Activated T-cell treated with anti-CD3 and anti-CD28 coated beads, Interleukin-2, amount 50 U/mL, for 4 hours (primary cell): ENCODE measurements at regions not wholly inside any gene's neighbourhood (a gene's known extent, or its start where the extent isn't known, plus 50 kb on each side); places are given as distances from the start of the nearest gene placed in this dataset.
"Not testable (repeated sequence)": the region's sequence is repeated elsewhere in the genome, so short reads cannot be mapped to it uniquely, and the experiment has no call there.

Experiments used
- ATAC-seq, 2 donors: fragments of 200-7000 bp; cut with Tn5 transposase; one replicate each; pipeline ENCODE4 v1.10.0; 2021
- DNase-seq: peaks from one replicate; pipeline ENCODE4 v3.0.0-alpha.2; 2020
- H3K27me3 Mint-ChIP-seq: one replicate; pipeline ENCODE4 v1.8.0; 2021; ENCODE audit warnings: low read depth, mixed read lengths
- H3K36me3 Mint-ChIP-seq: one replicate; pipeline ENCODE4 v1.8.0; 2022; ENCODE audit warnings: mixed read lengths; ENCODE audit not compliant: insufficient read depth
- H3K4me1 Mint-ChIP-seq: one replicate; pipeline ENCODE4 v1.8.0; 2021; ENCODE audit warnings: low read depth, mixed read lengths
- H3K4me3 Mint-ChIP-seq: one replicate; pipeline ENCODE4 v1.8.0; 2021; ENCODE audit warnings: mild to moderate bottlenecking, moderate library complexity, mixed read lengths
- H3K9me3 Mint-ChIP-seq: one replicate; pipeline ENCODE4 v1.8.0; 2021; ENCODE audit warnings: mixed read lengths

GRCh38 chr18:76708722-76709353 is 113.5 kb upstream of the ZNF236 start:
- DNase-seq = no peak

GRCh38 chr18:76708071-76708721 is 114.2 kb upstream of the ZNF236 start:
- DNase-seq (no peak), ATAC-seq (no peak)
- Mint-ChIP-seq H3K36me3 (no peaks in the 10 kb centered on the region), H3K4me3 (no peak overlapping the region), H3K9me3 (no peaks in the 10 kb centered on the region), H3K27me3 (peaks cover 3% of the 10 kb centered on the region), H3K4me1 (peaks cover 3% of the 10 kb centered on the region)

More at GRCh38 chr18:76708722-76709353, 113.5 kb upstream of the ZNF236 start:
- Mint-ChIP-seq H3K36me3 (no peaks in the 10 kb centered on the region), H3K9me3 (no peaks in the 10 kb centered on the region), H3K27me3 (peaks cover 3% of the 10 kb centered on the region), H3K4me3 (no peak overlapping the region), H3K4me1 (peaks cover 3% of the 10 kb centered on the region)
- ATAC-seq = no peak

DNA sequence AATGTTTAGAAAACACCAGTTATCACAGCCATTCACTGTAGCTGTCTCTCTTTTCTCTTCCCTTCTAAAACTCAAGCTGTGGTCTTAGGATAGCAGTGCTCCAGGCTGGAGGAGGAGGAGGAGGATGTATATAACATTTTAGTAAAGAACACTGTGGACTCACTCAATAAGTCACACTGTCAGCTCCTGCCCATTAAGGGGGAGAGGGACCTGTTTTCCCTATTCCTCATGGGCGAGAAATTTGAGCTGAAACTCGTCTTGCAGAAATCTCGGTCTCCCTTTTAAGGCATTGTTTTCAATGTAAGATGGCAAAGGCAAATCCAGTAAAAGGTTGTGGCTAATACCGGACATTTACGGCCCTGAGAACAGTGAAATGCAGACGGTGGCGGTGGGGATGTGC is 114.8 kb upstream of the ZNF236 start:
- no peaks in the 10 kb centered on the region for H3K9me3 Mint-ChIP-seq
- peaks cover 3% of the 10 kb centered on the region for H3K27me3 Mint-ChIP-seq
- no peak for ATAC-seq
- DNase-seq = no peak
- peaks cover 3% of the 10 kb centered on the region for H3K4me1 Mint-ChIP-seq
- H3K36me3 Mint-ChIP-seq = no peaks in the 10 kb centered on the region
- H3K4me3 Mint-ChIP-seq = no peak overlapping the region

DNA sequence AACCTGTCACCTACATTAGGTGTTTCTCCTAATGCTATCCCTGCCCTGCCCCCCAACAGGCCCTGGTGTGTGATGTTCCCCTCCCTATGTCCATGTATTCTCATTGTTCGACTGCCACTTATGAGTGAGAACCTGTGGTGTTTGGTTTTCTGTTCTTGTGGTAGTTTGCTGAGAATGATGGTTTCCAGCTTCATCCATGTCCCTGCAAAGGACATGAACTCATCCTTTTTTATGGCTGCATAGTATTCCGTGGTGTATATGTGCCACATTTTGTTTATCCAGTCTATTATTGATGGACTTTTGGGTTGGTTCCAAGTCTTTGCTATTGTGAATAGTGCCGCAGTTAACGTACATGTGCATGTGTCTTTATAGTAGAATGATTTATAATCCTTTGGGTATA is 117.8 kb upstream of the ZNF236 start:
- not testable (repeated sequence) for ATAC-seq, H3K4me1 Mint-ChIP-seq, DNase-seq, H3K36me3 Mint-ChIP-seq, H3K4me3 Mint-ChIP-seq, H3K9me3 Mint-ChIP-seq
- peaks cover 13% of the 10 kb centered on the region for H3K27me3 Mint-ChIP-seq

- Mint-ChIP-seq H3K4me3 (no peak overlapping the region), H3K36me3 (no peaks in the 10 kb centered on the region), H3K9me3 (no peaks in the 10 kb centered on the region), H3K4me1 (no peaks in the 10 kb centered on the region), H3K27me3 (peaks cover 41% of the 10 kb centered on the region)
- DNase-seq (no peak), ATAC-seq (no peak)
Observed at GRCh38 chr18:76699923-76700322, 122.4 kb upstream of the ZNF236 start.

- Mint-ChIP-seq H3K27me3 (peaks cover 44% of the 10 kb centered on the region), H3K36me3 (no peaks in the 10 kb centered on the region), H3K4me1 (no peaks in the 10 kb centered on the region), H3K4me3 (no peak overlapping the region), H3K9me3 (no peaks in the 10 kb centered on the region)
- ATAC-seq (no peak), DNase-seq (no peak)
Observed at GRCh38 chr18:76697441-76697901, 124.9 kb upstream of the ZNF236 start.

DNA sequence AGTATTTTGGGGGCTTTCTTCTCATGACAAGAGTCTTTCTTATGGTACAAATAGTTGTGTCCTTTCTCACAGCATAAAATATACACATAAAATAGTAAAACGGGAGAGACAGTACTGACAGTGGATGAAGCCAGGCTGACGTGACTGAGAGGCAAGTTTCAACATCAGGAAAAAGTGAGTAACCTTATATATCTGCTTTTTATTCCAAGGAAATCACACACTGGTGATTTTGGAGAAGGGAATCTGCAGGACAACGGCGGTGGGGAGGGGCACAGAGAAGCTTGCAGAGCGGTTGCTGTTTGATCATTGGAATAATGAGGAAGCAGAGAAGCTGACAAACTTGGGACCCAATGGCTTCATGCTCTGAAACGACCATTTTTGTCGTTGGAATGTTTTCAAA is 130.6 kb upstream of the ZNF236 start:
- peaks cover 4% of the 10 kb centered on the region for H3K4me1 Mint-ChIP-seq
- no peak for ATAC-seq
- no peaks in the 10 kb centered on the region for H3K36me3 Mint-ChIP-seq
- no peak for DNase-seq
- no peaks in the 10 kb centered on the region for H3K9me3 Mint-ChIP-seq
- H3K27me3 Mint-ChIP-seq = peaks cover 42% of the 10 kb centered on the region
- no peak overlapping the region for H3K4me3 Mint-ChIP-seq

GRCh38 chr18:76689646-76690264 is 132.6 kb upstream of the ZNF236 start:
- Mint-ChIP-seq H3K36me3 (no peaks in the 10 kb centered on the region), H3K4me3 (no peak overlapping the region), H3K27me3 (peaks cover 40% of the 10 kb centered on the region), H3K9me3 (no peaks in the 10 kb centered on the region), H3K4me1 (peaks cover 7% of the 10 kb centered on the region)
- ATAC-seq = no peak
- no peak for DNase-seq

DNA sequence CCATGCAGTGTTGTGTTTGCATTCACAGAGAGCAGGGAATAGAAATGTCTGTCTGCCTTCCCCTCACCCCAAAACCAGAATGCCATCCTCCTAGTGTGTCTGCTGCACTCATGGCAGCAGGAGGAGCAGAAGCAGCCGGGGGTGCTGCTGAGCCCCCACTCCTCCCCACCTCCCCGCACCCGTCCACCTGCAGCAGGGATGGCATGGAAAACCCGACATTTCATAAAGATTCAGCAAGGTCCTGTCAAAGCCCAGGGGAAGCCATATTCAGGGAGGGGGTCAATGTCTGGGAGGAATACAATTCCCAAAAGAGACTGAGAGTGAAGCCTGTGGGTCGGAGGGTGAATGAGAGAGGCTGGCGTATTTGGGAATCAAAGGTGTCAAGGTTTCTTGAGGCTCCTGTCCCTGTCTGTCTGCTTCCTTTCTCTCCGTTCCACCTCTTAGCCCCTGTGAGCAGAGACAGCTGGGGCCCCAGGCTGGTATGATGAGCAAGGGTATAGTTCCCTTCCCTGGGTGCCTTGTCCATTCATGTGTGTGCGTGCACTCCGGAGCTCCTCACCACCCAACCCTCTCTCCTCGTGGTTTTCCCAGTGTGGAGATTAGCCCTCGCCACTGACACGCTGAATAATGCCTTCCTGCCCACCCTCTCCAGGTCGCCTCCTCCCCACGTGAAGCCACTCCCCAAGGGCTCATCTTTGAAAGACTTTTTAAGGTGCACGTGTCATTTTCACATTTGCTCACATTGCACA is 133.5 kb upstream of the ZNF236 start:
- ATAC-seq (no peak), DNase-seq (no peak)
- Mint-ChIP-seq H3K27me3 (peaks cover 40% of the 10 kb centered on the region), H3K9me3 (no peaks in the 10 kb centered on the region), H3K36me3 (no peaks in the 10 kb centered on the region), H3K4me1 (peaks cover 7% of the 10 kb centered on the region), H3K4me3 (no peak overlapping the region)

GRCh38 chr18:76687304-76687962 is 134.9 kb upstream of the ZNF236 start:
- Mint-ChIP-seq H3K27me3 (peaks cover 36% of the 10 kb centered on the region), H3K4me1 (peaks cover 7% of the 10 kb centered on the region), H3K9me3 (no peaks in the 10 kb centered on the region), H3K36me3 (no peaks in the 10 kb centered on the region), H3K4me3 (no peak overlapping the region)
- ATAC-seq (peak; percentile 59 to 77), DNase-seq (no peak)

- no peaks in the 10 kb centered on the region for H3K36me3 Mint-ChIP-seq
- H3K9me3 Mint-ChIP-seq = no peaks in the 10 kb centered on the region
- ATAC-seq (peak; percentile 32 to 39), DNase-seq (no peak)
- H3K4me1 Mint-ChIP-seq = peaks cover 7% of the 10 kb centered on the region
- peaks cover 41% of the 10 kb centered on the region for H3K27me3 Mint-ChIP-seq
- no peak overlapping the region for H3K4me3 Mint-ChIP-seq
Observed at GRCh38 chr18:76686737-76687231, 135.6 kb upstream of the ZNF236 start.

DNA sequence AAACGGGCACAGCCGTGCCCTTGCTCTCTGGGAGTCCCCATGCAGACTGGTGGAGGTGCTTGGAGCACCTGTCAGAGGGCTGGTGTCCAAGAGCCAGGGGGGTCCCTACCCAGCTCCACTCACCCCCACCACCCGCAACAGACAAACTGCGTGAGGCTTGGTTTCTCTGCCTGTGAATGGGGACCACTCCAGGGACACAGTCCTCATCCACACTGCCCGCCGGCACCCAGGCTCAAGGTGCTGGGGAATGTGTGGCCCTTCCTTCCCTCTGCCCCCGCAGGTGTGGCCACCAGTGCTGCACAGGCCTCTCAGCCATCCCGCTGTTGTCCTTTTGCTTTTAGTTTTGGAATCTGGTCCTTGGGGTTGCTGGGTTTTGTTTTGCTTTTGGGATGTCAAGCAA is 136.5 kb upstream of the ZNF236 start:
- DNase-seq = no peak
- H3K27me3 Mint-ChIP-seq = peaks cover 36% of the 10 kb centered on the region
- ATAC-seq = no peak
- H3K4me3 Mint-ChIP-seq = no peak overlapping the region
- no peaks in the 10 kb centered on the region for H3K9me3 Mint-ChIP-seq
- peaks cover 7% of the 10 kb centered on the region for H3K4me1 Mint-ChIP-seq
- no peaks in the 10 kb centered on the region for H3K36me3 Mint-ChIP-seq

DNA sequence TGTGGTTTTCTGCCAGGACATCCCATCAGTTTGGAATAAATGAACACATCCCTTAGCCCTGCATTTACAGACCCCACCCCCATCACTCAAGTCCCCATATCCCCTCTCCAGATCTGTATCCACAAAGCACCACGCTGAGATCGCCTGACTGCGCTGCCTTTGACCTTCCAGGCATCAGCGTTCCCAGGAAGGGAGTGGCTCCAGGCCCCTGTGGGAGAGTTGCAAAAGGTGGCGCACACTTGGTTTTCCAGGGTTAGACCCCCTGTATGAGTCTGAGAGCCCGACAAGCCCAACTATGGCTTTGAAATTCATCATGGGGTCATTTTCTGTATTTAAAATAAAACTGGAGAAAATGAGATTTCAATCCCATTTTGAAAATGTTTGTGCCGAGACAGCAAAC is 137.0 kb upstream of the ZNF236 start:
- Mint-ChIP-seq H3K27me3 (peaks cover 34% of the 10 kb centered on the region), H3K4me1 (peaks cover 7% of the 10 kb centered on the region), H3K36me3 (no peaks in the 10 kb centered on the region), H3K4me3 (no peak overlapping the region), H3K9me3 (no peaks in the 10 kb centered on the region)
- no peak for DNase-seq
- ATAC-seq = no peak

DNA sequence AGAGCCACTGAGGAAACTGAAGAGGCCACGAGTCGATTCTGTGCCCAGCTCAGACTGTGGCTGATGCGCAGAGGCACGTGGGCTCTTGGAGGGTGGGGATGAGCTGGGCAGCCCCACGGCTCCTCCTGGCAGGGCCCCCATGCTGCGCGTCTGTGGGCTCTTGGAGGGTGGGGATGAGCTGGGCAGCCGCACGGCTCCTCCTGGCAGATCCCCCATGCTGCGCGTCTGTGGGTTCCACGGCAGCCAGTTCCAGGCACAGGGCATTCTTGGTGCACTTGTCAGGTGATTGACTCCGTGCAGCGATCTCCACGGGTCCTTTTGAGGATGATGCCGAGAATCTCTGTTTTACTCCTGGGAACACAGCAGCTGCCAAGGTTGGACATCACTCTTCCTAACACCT is 138.1 kb upstream of the ZNF236 start:
- Mint-ChIP-seq H3K4me3 (no peak overlapping the region), H3K9me3 (no peaks in the 10 kb centered on the region), H3K4me1 (peaks cover 7% of the 10 kb centered on the region), H3K36me3 (no peaks in the 10 kb centered on the region), H3K27me3 (peaks cover 29% of the 10 kb centered on the region)
- ATAC-seq = no peak
- no peak for DNase-seq
